ENCODE measurements at regions not wholly inside any gene's neighbourhood (a gene's known extent, or its start where the extent isn't known, plus 50 kb on each side); places are given as distances from the start of the nearest gene placed in this dataset.

GRCh38 chr1:239446611-239447010 lies 60.2 kb downstream of the CHRM3 start:
- no peak for TF ChIP-seq CTCF (conservative IDR thresholded peaks at IDR 0.05; ENCODE audit: low read depth, low read length)
- TF ChIP-seq EZH2 (IDR thresholded peaks at IDR 0.05; ENCODE audit: borderline replicate concordance, low read depth, low read length, poor library complexity, severe bottlenecking), result no peak
